ENCODE measurements at regions not wholly inside any gene's neighbourhood (a gene's known extent, or its start where the extent isn't known, plus 50 kb on each side); places are given as distances from the start of the nearest gene placed in this dataset.

- no peak for TF ChIP-seq CTCF (IDR thresholded peaks at IDR 0.05; ENCODE audit: borderline replicate concordance, extremely low read depth, low read length, poor library complexity, severe bottlenecking)
- TF ChIP-seq EZH2 (IDR thresholded peaks at IDR 0.05; ENCODE audit: borderline replicate concordance, low read depth, low read length, severe bottlenecking), result no peak
Observed at GRCh38 chr3:135812057-135812456, 153.5 kb upstream of the PPP2R3A start.

Measured in DND-41 (cell line).